GM12892 (cell line): ENCODE measurements at regions not wholly inside any gene's neighbourhood (a gene's known extent, or its start where the extent isn't known, plus 50 kb on each side); places are given as distances from the start of the nearest gene placed in this dataset.

ENCODE experiments used
- DNase-seq: peaks from one replicate; pipeline ENCODE4 v3.0.0; 2011; ENCODE audit not compliant: insufficient read length
- FAIRE-seq: peaks from 2 replicates; lab custom pipeline; 2011; peaks lifted over from hg19 to GRCh38; lab: Jason Lieb, UNC
- POLR2A ChIP-seq: IDR thresholded peaks from 2 replicates; pipeline ENCODE4 v1.6.1; 2011; ENCODE audit warnings: low read depth, low read length, control low read depth
- POLR2AphosphoS5 ChIP-seq: IDR thresholded peaks from 2 replicates; pipeline ENCODE4 v1.6.1; 2011; ENCODE audit warnings: low read depth, low read length, control low read depth
- TAF1 ChIP-seq: IDR thresholded peaks from 2 replicates; pipeline ENCODE4 v1.6.1; 2011; ENCODE audit warnings: low read depth, mild to moderate bottlenecking, control low read depth, low read length, borderline replicate concordance

GRCh38 chr17:73746314-73747073 is 102.2 kb upstream of the SDK2 start:
- no peak for DNase-seq

DNA sequence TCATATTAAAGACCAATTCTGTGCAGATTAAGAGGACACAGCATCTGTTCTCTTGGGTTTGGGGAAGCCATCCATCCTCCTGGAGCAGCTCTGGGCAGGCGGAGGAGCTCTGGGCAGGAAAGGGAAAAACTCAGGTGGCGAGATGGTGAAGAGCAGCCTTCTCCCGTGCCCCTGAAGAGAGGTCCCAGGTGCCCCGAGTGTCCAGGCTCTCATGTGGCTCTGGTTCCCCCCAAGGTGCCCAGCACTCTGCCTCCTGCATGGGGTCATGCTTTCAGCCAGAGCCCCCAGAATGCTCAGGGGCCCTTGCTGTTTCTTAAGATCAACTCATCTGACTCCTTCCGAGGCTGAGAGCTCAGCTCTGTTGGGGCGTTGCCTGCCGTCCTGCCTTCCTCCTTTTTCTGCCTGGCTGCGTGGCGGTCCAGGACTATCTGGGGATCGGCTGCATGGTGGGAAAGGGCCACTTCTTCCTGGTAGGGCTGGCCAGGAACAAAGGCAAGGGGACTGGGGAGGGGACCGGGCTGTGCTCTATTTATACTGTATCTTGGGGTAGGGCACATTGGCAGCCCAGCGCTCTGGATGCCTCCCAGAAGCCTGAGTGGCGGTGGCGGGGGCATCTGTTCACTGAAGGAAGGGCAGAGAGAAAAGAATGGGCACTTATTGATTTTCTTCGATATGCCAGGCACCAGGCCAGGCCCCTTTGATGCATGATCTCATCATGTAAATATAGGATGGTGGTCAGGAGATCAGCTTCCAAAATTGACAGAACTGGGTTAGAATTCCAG is 103.2 kb upstream of the SDK2 start:
- DNase-seq = no peak
- TF ChIP-seq POLR2A = no peak
- TF ChIP-seq POLR2AphosphoS5 = no peak
- FAIRE-seq = no peak

More at GRCh38 chr17:73746314-73747073, 102.2 kb upstream of the SDK2 start:
- TF ChIP-seq POLR2A (no peak), POLR2AphosphoS5 (no peak), TAF1 (no peak)
- FAIRE-seq = no peak

DNA sequence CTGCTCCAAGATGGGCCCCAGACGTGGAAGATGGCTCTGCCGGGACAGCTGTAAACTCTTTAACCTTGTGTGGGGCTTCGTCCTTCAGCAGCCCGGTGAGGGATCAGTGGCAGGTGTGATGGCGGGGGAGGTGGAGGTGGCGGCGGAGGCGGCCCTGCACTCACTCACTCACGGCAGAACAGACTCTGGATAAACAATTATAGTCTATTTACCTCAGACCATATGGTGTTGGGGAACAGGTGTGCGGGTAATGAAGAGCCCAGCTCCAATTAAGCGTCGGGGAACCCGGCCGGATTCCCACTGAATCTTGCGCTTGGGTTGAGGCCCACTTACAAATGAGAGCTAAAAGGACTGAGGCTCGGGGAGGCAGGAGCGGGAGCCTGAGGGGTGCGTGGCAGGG is 104.3 kb upstream of the SDK2 start:
- TF ChIP-seq POLR2AphosphoS5 (no peak), TAF1 (no peak), POLR2A (no peak)
- DNase-seq (no peak), FAIRE-seq (no peak)

DNA sequence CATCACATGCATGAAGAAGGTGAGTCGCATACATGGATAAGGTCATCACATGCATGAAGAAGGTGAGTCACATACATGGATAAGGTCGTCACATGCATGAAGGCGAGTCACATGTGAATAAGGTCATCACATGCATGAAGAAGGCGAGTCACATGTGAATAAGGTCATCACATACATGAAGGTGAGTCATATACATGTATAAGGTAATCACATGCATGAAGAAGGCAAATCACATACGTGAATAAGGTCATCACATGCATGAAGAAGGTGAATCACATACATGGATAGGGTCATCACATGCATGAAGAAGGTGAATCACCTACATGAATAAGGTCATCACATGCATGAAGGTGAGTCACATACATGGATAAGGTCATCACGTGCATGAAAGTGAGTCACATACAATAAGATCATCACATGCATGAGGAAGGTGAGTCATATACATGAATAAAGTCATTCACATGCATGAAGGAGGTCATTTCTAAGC is 105.1 kb upstream of the SDK2 start:
- no peak for FAIRE-seq
- DNase-seq = no peak
- TF ChIP-seq POLR2A (no peak), TAF1 (no peak), POLR2AphosphoS5 (no peak)

DNA sequence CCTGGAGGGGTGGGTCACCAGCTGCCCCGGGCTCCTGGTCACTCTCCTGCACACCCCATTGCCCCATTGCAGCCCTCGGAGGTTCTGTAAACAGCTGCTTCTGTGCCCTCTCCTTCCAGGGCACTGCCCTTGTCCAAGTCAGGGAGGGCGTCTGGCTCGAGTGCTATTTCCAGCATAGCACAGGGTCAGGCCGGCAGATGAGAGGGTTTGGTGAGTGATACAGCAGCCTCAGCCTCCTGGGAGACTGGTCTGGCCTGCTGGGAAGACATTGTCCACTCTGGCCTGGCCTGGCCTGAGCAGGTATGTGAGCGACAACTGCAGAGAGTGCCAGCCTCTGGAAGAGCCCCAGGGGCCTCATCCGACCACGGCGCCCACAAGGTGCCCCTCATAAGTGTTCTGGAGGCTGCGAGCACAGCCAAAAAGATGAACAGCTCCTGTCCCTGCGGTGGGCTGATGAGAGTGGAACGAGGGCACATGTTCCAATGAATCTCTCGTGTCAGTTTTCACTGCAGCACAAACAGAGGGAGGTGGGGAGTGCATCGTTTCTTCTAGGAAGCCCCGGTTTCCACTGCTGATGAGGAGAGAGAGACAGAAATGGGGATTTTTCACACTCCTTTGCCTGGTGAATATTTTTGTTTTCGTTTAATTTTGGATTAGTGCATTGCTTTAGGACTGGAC is 105.8 kb upstream of the SDK2 start:
- no peak for TF ChIP-seq POLR2AphosphoS5
- TF ChIP-seq TAF1 = no peak
- no peak for TF ChIP-seq POLR2A
- FAIRE-seq (no peak), DNase-seq (no peak)

DNA sequence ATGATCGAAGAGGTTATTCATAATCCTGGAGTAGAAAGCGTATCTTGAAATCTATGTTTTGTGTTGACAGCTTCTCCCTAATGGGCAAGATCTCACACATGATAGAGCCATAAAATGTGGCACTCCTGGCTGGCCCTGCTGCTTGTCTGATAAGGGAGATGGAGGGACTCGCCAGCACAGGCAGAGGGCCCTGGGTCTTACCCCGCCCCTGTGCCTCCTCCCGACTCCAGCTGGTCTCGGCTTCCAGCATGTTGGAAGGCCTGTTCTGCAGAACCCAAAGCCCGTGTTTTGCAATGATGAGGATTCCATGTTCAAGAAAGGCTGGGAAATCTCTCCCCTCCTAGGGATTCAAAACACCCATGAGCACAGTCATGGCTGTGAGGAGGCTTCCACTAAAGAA is 106.7 kb upstream of the SDK2 start:
- no peak for DNase-seq
- FAIRE-seq = no peak
- no peak for TF ChIP-seq POLR2AphosphoS5
- TF ChIP-seq TAF1 = no peak
- TF ChIP-seq POLR2A = no peak

GRCh38 chr17:73753751-73754496 is 109.7 kb upstream of the SDK2 start:
- FAIRE-seq (no peak), DNase-seq (no peak)

GRCh38 chr17:73754886-73755400 is 110.7 kb upstream of the SDK2 start:
- DNase-seq (no peak), FAIRE-seq (no peak)
- TF ChIP-seq POLR2A (no peak), POLR2AphosphoS5 (no peak), TAF1 (no peak)

More at GRCh38 chr17:73753751-73754496, 109.7 kb upstream of the SDK2 start:
- no peak for TF ChIP-seq TAF1
- no peak for TF ChIP-seq POLR2A
- no peak for TF ChIP-seq POLR2AphosphoS5

GRCh38 chr17:73757420-73757819 is 113.2 kb upstream of the SDK2 start:
- FAIRE-seq (no peak), DNase-seq (no peak)
- TF ChIP-seq POLR2AphosphoS5 = no peak
- TF ChIP-seq POLR2A = no peak
- no peak for TF ChIP-seq TAF1

GRCh38 chr17:73758245-73758644 is 114.0 kb upstream of the SDK2 start:
- FAIRE-seq (no peak), DNase-seq (no peak)
- TF ChIP-seq POLR2A = no peak

DNA sequence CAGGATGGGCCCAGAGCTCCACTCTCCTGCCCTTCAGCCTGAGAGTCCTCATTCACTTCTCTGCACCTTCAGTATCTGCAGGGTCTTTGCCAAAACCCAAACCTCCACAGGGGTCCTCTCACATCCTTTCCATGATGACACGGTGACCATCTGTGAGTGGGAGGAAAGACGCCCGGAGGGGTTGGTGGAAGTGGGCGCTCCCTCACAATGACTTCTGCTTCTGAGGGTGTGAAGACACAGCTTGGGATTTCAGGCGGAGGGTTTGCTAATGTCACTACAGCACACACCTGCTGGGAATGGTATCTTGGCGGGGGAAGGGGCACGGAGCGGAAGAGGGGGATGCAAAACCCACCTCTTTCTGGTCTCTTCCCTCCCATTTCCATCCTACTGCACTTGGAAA is 115.1 kb upstream of the SDK2 start:
- FAIRE-seq (no peak), DNase-seq (no peak)

More for the DNA sequence above, 115.1 kb upstream of the SDK2 start:
- TF ChIP-seq POLR2AphosphoS5 (no peak), POLR2A (no peak), TAF1 (no peak)
